ENCODE measurements at regions not wholly inside any gene's neighbourhood (a gene's known extent, or its start where the extent isn't known, plus 50 kb on each side); places are given as distances from the start of the nearest gene placed in this dataset.

DNA sequence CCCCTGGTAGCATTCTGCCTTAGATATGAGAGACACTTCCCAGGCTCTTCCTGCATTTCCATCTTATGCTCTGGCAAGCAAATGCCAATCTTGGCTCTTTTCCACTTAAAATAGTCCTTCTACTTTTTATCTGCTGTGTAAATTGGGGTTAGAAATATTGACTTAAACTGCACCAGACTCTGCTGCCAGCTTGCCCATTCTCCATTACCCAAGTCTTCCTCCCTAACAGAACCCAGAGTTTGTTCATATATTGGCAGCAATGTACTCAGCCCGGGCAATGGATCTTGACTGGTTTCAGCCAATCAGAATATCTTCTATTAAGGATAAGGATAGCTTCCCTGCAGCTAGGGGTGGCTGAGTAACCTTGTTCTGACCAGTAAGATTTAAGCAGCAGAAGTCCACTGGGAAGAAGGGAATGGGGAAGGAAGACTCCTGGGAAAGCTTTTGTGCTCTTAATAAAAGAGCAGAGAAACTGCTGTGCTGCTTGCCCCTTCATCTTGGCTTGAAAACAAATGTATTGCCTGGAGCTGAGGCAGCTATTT is 177.1 kb downstream of the KCNRG start:
- H3K27me3 ChIP-seq = no peaks in the 10 kb centered on the region
- WGBS (ENCODE audit: insufficient coverage, low coverage, low lambda C conversion rate, missing lambda C conversion rate) = 13% methylated on average over 1 of the region's 1 CpG
- H3K36me3 ChIP-seq = no peaks in the 10 kb centered on the region
- H3K4me3 ChIP-seq = no peak overlapping the region
- peak; percentile 40 to 76 (median 45) for ATAC-seq
- DNase-seq = no peak
- H3K27ac ChIP-seq = no peak overlapping the region
- no peaks in the 10 kb centered on the region for H3K9me3 ChIP-seq
- intact Hi-C loops (cut with DNase I) = no loop called here
- TF ChIP-seq POLR2A (IDR thresholded peaks at IDR 0.05) = no peak
- TF ChIP-seq, protein P1, sequence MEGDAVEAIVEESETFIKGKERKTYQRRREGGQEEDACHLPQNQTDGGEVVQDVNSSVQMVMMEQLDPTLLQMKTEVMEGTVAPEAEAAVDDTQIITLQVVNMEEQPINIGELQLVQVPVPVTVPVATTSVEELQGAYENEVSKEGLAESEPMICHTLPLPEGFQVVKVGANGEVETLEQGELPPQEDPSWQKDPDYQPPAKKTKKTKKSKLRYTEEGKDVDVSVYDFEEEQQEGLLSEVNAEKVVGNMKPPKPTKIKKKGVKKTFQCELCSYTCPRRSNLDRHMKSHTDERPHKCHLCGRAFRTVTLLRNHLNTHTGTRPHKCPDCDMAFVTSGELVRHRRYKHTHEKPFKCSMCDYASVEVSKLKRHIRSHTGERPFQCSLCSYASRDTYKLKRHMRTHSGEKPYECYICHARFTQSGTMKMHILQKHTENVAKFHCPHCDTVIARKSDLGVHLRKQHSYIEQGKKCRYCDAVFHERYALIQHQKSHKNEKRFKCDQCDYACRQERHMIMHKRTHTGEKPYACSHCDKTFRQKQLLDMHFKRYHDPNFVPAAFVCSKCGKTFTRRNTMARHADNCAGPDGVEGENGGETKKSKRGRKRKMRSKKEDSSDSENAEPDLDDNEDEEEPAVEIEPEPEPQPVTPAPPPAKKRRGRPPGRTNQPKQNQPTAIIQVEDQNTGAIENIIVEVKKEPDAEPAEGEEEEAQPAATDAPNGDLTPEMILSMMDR (IDR thresholded peaks at IDR 0.05) = no peak
- H3K4me1 ChIP-seq = peaks cover 0 to 10% (median 0%) of the 10 kb centered on the region in 4 donors

DNA sequence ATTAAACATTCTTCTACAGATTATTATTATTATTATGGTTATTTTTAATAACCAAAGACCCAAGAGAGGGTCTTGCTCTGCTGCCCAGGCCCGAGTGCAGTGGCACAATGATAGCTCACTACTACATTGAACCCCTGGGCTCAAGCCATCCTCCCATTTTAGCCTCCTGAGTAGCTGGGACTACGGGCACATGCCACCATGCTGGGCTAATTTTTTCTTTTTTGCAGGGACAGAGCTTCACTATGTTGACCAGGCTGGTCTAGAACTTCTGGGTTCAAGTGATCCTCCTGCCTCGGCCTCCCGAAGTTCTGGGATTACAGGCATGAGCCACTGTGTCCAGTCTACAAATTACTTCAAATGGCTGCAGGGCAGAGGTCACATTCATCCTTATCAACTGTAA is 179.8 kb downstream of the KCNRG start:
- Histone ChIP-seq H3K27ac (no peak overlapping the region), H3K9me3 (no peaks in the 10 kb centered on the region), H3K4me3 (no peak overlapping the region), H3K4me1 (peaks cover 0 to 5% (median 0%) of the 10 kb centered on the region in 4 donors), H3K36me3 (no peaks in the 10 kb centered on the region), H3K27me3 (no peaks in the 10 kb centered on the region)
- 70% methylated on average over 4 of the region's 4 CpGs for WGBS (ENCODE audit: insufficient coverage, low coverage, low lambda C conversion rate, missing lambda C conversion rate)
- ATAC-seq (no peak), DNase-seq (no peak)
- intact Hi-C loops (cut with DNase I) = no loop called here
- TF ChIP-seq POLR2A (IDR thresholded peaks at IDR 0.05) = no peak
- TF ChIP-seq, protein P1 (IDR thresholded peaks at IDR 0.05) = no peak

DNA sequence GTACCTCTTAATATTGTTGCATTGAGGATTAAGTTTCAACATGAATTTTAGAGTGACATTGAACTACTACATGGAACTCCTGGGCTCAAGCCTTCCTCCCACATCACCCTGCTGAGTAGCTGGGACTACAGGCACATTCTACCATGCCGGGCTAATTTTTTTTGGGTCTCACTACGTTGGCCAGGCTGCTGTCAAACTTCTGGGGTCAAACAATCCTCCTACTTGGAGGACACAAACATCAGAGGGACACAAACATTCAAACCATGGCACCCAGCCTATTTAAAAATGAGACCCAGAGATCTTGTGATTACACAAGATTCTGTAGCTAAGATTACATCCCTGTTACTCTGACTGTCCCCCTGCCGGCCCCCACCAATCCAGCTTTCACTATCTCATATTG is 180.9 kb downstream of the KCNRG start:
- Histone ChIP-seq H3K27me3 (no peaks in the 10 kb centered on the region), H3K9me3 (no peaks in the 10 kb centered on the region), H3K27ac (no peak overlapping the region), H3K36me3 (no peaks in the 10 kb centered on the region), H3K4me1 (peaks cover 0 to 5% (median 0%) of the 10 kb centered on the region in 4 donors), H3K4me3 (no peak overlapping the region)
- TF ChIP-seq, protein P1 (IDR thresholded peaks at IDR 0.05) = no peak
- no peak for TF ChIP-seq POLR2A (IDR thresholded peaks at IDR 0.05)
- WGBS (ENCODE audit: insufficient coverage, low coverage, low lambda C conversion rate, missing lambda C conversion rate) = 88% methylated on average over 3 of the region's 3 CpGs
- intact Hi-C loops (cut with DNase I) = no loop called here
- DNase-seq = no peak
- no peak for ATAC-seq

DNA sequence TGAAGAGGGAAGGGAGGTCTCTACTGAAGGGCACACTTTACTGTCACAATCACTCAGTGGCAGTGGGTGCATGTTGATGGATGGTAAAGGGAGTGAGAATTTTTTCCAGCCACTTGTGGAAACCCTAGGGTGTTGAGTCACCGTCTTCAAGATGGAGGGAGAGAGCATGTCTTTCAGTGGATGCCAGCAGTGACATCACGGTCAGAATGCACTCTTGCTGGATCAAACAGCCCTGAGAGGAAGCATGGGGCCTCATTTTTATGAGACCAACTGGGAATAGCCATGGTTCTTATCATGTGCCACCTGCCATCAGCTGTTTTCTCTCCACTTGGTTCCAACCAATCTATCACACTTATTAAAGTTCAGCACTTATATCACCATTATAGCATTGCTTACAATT is 182.5 kb downstream of the KCNRG start:
- Histone ChIP-seq H3K4me1 (peaks cover 0 to 1% (median 0%) of the 10 kb centered on the region in 4 donors), H3K36me3 (no peaks in the 10 kb centered on the region), H3K9me3 (no peaks in the 10 kb centered on the region), H3K27me3 (no peaks in the 10 kb centered on the region), H3K27ac (no peak overlapping the region), H3K4me3 (no peak overlapping the region)
- WGBS (ENCODE audit: insufficient coverage, low coverage, low lambda C conversion rate, missing lambda C conversion rate) = 100% methylated on average over 1 of the region's 2 CpGs
- intact Hi-C loops (cut with DNase I) = no loop called here
- ATAC-seq (no peak), DNase-seq (no peak)
- TF ChIP-seq POLR2A (IDR thresholded peaks at IDR 0.05) = no peak
- TF ChIP-seq, protein P1 (IDR thresholded peaks at IDR 0.05) = no peak

DNA sequence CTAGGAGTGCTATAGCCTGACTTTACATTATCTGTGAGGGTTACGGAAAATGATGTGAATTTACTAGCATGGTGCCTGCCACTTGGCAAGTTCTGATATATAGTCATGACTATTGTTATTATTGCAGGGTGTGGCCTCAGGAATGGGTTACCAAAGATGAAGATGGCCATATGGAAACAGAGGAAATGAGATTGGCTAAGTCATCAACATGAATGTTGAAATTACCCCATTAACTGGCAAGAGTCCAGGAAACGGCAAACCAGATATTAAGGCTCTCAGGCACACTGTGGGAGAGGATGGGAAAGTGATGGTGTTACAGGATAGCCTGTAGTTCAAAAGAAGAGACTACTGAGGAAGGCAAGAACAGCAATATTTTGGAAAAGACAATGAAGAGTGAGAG is 183.3 kb downstream of the KCNRG start:
- no peaks in the 10 kb centered on the region for H3K4me1 ChIP-seq
- H3K36me3 ChIP-seq = no peaks in the 10 kb centered on the region
- ATAC-seq (peak in 2 of 4 donors; percentile 27 to 30), DNase-seq (no peak)
- TF ChIP-seq, protein P1 (IDR thresholded peaks at IDR 0.05) = no peak
- no peak for TF ChIP-seq POLR2A (IDR thresholded peaks at IDR 0.05)
- H3K27me3 ChIP-seq = no peaks in the 10 kb centered on the region
- H3K9me3 ChIP-seq = no peaks in the 10 kb centered on the region
- no peak overlapping the region for H3K27ac ChIP-seq
- 51% methylated on average over 2 of the region's 2 CpGs for WGBS (ENCODE audit: insufficient coverage, low coverage, low lambda C conversion rate, missing lambda C conversion rate)
- H3K4me3 ChIP-seq = no peak overlapping the region
- intact Hi-C loops (cut with DNase I) = no loop called here
